NB4 (cell line): ENCODE measurements at regions not wholly inside any gene's neighbourhood (a gene's known extent, or its start where the extent isn't known, plus 50 kb on each side); places are given as distances from the start of the nearest gene placed in this dataset.

ENCODE experiments used
- MYC ChIP-seq: IDR thresholded peaks from 2 replicates; pipeline ENCODE4 v1.6.1; 2011; ENCODE audit warnings: low read depth, low read length
- POLR2A ChIP-seq: IDR thresholded peaks from 2 replicates; pipeline ENCODE4 v1.6.1; 2011; ENCODE audit warnings: mild to moderate bottlenecking; ENCODE audit not compliant: insufficient read length; ENCODE audit errors: extremely low read depth
- TF ChIP-seq, protein P1 (sequence below): IDR thresholded peaks from one replicate; pipeline ENCODE4 v1.5.1; 2012; ENCODE audit warnings: low read depth, low read length
- TF ChIP-seq, protein P2 (sequence below): IDR thresholded peaks from 2 replicates; pipeline ENCODE4 v1.6.1; 2011; ENCODE audit warnings: low read depth, low read length

DNA sequence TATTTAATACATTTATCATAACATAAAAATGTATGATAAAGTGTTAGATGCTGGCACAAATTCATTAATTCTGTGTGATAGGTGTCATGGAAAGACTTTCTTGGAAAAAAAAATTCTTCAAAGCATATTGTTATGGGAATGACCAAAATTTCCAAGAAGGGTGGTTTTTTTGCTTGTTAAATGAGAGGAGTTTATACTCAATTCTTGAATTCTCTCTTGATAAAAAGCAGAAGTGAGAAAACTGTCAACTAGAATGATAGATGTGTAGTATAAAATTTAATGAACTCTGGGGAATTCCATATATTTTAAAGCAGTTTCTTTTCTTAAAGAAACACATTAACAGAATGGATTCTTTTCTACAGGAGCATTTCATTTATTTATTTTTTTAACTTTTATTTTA is 62.0 kb upstream of the SNAP91 start:
- TF ChIP-seq, protein P1, sequence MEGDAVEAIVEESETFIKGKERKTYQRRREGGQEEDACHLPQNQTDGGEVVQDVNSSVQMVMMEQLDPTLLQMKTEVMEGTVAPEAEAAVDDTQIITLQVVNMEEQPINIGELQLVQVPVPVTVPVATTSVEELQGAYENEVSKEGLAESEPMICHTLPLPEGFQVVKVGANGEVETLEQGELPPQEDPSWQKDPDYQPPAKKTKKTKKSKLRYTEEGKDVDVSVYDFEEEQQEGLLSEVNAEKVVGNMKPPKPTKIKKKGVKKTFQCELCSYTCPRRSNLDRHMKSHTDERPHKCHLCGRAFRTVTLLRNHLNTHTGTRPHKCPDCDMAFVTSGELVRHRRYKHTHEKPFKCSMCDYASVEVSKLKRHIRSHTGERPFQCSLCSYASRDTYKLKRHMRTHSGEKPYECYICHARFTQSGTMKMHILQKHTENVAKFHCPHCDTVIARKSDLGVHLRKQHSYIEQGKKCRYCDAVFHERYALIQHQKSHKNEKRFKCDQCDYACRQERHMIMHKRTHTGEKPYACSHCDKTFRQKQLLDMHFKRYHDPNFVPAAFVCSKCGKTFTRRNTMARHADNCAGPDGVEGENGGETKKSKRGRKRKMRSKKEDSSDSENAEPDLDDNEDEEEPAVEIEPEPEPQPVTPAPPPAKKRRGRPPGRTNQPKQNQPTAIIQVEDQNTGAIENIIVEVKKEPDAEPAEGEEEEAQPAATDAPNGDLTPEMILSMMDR: no peak
- TF ChIP-seq POLR2A (no peak), MYC (no peak)
- TF ChIP-seq, protein P2, sequence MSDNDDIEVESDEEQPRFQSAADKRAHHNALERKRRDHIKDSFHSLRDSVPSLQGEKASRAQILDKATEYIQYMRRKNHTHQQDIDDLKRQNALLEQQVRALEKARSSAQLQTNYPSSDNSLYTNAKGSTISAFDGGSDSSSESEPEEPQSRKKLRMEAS: no peak
